ENCODE measurements at regions not wholly inside any gene's neighbourhood (a gene's known extent, or its start where the extent isn't known, plus 50 kb on each side); places are given as distances from the start of the nearest gene placed in this dataset.

- TF ChIP-seq CTCF (IDR thresholded peaks at IDR 0.05) (no peak), POLR2AphosphoS5 (IDR thresholded peaks at IDR 0.05) (no peak), POLR2A (IDR thresholded peaks at IDR 0.05) (no peak)
Measured at GRCh38 chr20:51873652-51874051, 71.3 kb upstream of the SALL4 start.
